T-helper 2 cell treated with Interferon-gamma antibody and Interleukin-4, amounts not matched to agents 5 μg/mL and 100 μg/mL, for 36 hours (primary cell): ENCODE measurements at regions not wholly inside any gene's neighbourhood (a gene's known extent, or its start where the extent isn't known, plus 50 kb on each side); places are given as distances from the start of the nearest gene placed in this dataset.

Source experiments
- DNase-seq: peaks from one replicate; pipeline ENCODE4 v3.0.0; 2021; ENCODE audit warnings: low spot score
- H3K27ac Mint-ChIP-seq: one replicate; pipeline ENCODE4 v1.8.0; 2021; ENCODE audit warnings: mild to moderate bottlenecking, mixed read lengths
- H3K27me3 Mint-ChIP-seq: one replicate; pipeline ENCODE4 v1.8.0; 2021; ENCODE audit warnings: low read depth, mixed read lengths
- H3K36me3 Mint-ChIP-seq: one replicate; pipeline ENCODE4 v1.8.0; 2021; ENCODE audit warnings: low read depth, mixed read lengths
- H3K4me1 Mint-ChIP-seq: one replicate; pipeline ENCODE4 v1.8.0; 2021; ENCODE audit warnings: low read depth, mixed read lengths
- H3K4me3 Mint-ChIP-seq: one replicate; pipeline ENCODE4 v1.8.0; 2022; ENCODE audit warnings: mild to moderate bottlenecking, moderate library complexity, mixed read lengths
- H3K9me3 Mint-ChIP-seq: one replicate; pipeline ENCODE4 v1.8.0; 2021; ENCODE audit warnings: mixed read lengths

GRCh38 chrX:39915596-39915995 is 182.2 kb downstream of the BCOR start:
- Mint-ChIP-seq H3K36me3 (no peaks in the 10 kb centered on the region), H3K4me3 (no peak overlapping the region), H3K9me3 (no peaks in the 10 kb centered on the region), H3K27me3 (no peaks in the 10 kb centered on the region), H3K4me1 (no peaks in the 10 kb centered on the region), H3K27ac (no peak overlapping the region)
- DNase-seq: no peak

- no peak for DNase-seq
- Mint-ChIP-seq H3K4me3 (no peak overlapping the region), H3K36me3 (no peaks in the 10 kb centered on the region), H3K9me3 (no peaks in the 10 kb centered on the region), H3K4me1 (no peaks in the 10 kb centered on the region), H3K27me3 (no peaks in the 10 kb centered on the region), H3K27ac (no peak overlapping the region)
Measured at GRCh38 chrX:39921838-39922237, 175.9 kb downstream of the BCOR start.

- Mint-ChIP-seq H3K36me3 (no peaks in the 10 kb centered on the region), H3K27me3 (no peaks in the 10 kb centered on the region), H3K27ac (no peak overlapping the region), H3K4me3 (no peak overlapping the region), H3K9me3 (no peaks in the 10 kb centered on the region), H3K4me1 (no peaks in the 10 kb centered on the region)
- DNase-seq: no peak
Measured at GRCh38 chrX:39922488-39922887, 175.3 kb downstream of the BCOR start.

GRCh38 chrX:39922926-39923325 is 174.8 kb downstream of the BCOR start:
- Mint-ChIP-seq H3K4me1 (no peaks in the 10 kb centered on the region), H3K27me3 (no peaks in the 10 kb centered on the region), H3K4me3 (no peak overlapping the region), H3K9me3 (no peaks in the 10 kb centered on the region), H3K27ac (no peak overlapping the region), H3K36me3 (no peaks in the 10 kb centered on the region)
- no peak for DNase-seq

GRCh38 chrX:39927380-39927779 is 170.4 kb downstream of the BCOR start:
- Mint-ChIP-seq H3K27me3 (no peaks in the 10 kb centered on the region), H3K4me1 (no peaks in the 10 kb centered on the region), H3K27ac (no peak overlapping the region), H3K36me3 (no peaks in the 10 kb centered on the region), H3K4me3 (no peak overlapping the region), H3K9me3 (no peaks in the 10 kb centered on the region)
- DNase-seq: no peak

- no peaks in the 10 kb centered on the region for H3K9me3 Mint-ChIP-seq
- H3K36me3 Mint-ChIP-seq: no peaks in the 10 kb centered on the region
- no peak for DNase-seq
- no peak overlapping the region for H3K4me3 Mint-ChIP-seq
- H3K27ac Mint-ChIP-seq: no peak overlapping the region
- H3K27me3 Mint-ChIP-seq: no peaks in the 10 kb centered on the region
- no peaks in the 10 kb centered on the region for H3K4me1 Mint-ChIP-seq
Measured at GRCh38 chrX:39928704-39929378, 168.9 kb downstream of the BCOR start.

- Mint-ChIP-seq H3K9me3 (no peaks in the 10 kb centered on the region), H3K4me3 (no peak overlapping the region), H3K27ac (no peak overlapping the region), H3K4me1 (no peaks in the 10 kb centered on the region), H3K27me3 (no peaks in the 10 kb centered on the region), H3K36me3 (no peaks in the 10 kb centered on the region)
- no peak for DNase-seq
Measured at GRCh38 chrX:39929379-39930025, 168.3 kb downstream of the BCOR start.

- Mint-ChIP-seq H3K27me3 (no peaks in the 10 kb centered on the region), H3K4me1 (no peaks in the 10 kb centered on the region), H3K4me3 (no peak overlapping the region), H3K27ac (no peak overlapping the region), H3K9me3 (no peaks in the 10 kb centered on the region), H3K36me3 (no peaks in the 10 kb centered on the region)
- DNase-seq: no peak
Measured at GRCh38 chrX:39930786-39931528, 166.8 kb downstream of the BCOR start.

GRCh38 chrX:39931529-39932282 is 166.1 kb downstream of the BCOR start:
- no peak for DNase-seq
- Mint-ChIP-seq H3K27me3 (no peaks in the 10 kb centered on the region), H3K4me1 (peaks cover 4% of the 10 kb centered on the region), H3K36me3 (no peaks in the 10 kb centered on the region), H3K9me3 (no peaks in the 10 kb centered on the region), H3K27ac (no peak overlapping the region), H3K4me3 (no peak overlapping the region)

- H3K27ac Mint-ChIP-seq: no peak overlapping the region
Measured at GRCh38 chrX:39935411-39936064, 162.2 kb downstream of the BCOR start.

GRCh38 chrX:39936886-39937770 is 160.6 kb downstream of the BCOR start:
- no peak for DNase-seq
- H3K4me3 Mint-ChIP-seq: peak overlapping the region; percentile 67
- H3K27me3 Mint-ChIP-seq: no peaks in the 10 kb centered on the region
- peak overlapping the region; percentile 84 for H3K27ac Mint-ChIP-seq
- H3K4me1 Mint-ChIP-seq: peaks cover 9% of the 10 kb centered on the region
- H3K36me3 Mint-ChIP-seq: no peaks in the 10 kb centered on the region
- H3K9me3 Mint-ChIP-seq: no peaks in the 10 kb centered on the region

More at GRCh38 chrX:39935411-39936064, 162.2 kb downstream of the BCOR start:
- no peaks in the 10 kb centered on the region for H3K27me3 Mint-ChIP-seq
- no peak overlapping the region for H3K4me3 Mint-ChIP-seq
- DNase-seq: no peak
- peaks cover 9% of the 10 kb centered on the region for H3K4me1 Mint-ChIP-seq
- no peaks in the 10 kb centered on the region for H3K36me3 Mint-ChIP-seq
- no peaks in the 10 kb centered on the region for H3K9me3 Mint-ChIP-seq

GRCh38 chrX:39938466-39938865 is 159.3 kb downstream of the BCOR start:
- Mint-ChIP-seq H3K9me3 (no peaks in the 10 kb centered on the region), H3K4me1 (peaks cover 9% of the 10 kb centered on the region), H3K4me3 (no peak overlapping the region), H3K27me3 (no peaks in the 10 kb centered on the region), H3K36me3 (no peaks in the 10 kb centered on the region), H3K27ac (no peak overlapping the region)
- DNase-seq: no peak

- H3K27me3 Mint-ChIP-seq: no peaks in the 10 kb centered on the region
- no peak overlapping the region for H3K27ac Mint-ChIP-seq
Measured at GRCh38 chrX:39939678-39940077, 158.1 kb downstream of the BCOR start.

More at GRCh38 chrX:39939678-39940077, 158.1 kb downstream of the BCOR start:
- no peaks in the 10 kb centered on the region for H3K9me3 Mint-ChIP-seq
- H3K4me3 Mint-ChIP-seq: no peak overlapping the region
- H3K36me3 Mint-ChIP-seq: no peaks in the 10 kb centered on the region
- no peak for DNase-seq
- H3K4me1 Mint-ChIP-seq: peaks cover 9% of the 10 kb centered on the region
